HG02798 (cell line): ENCODE measurements at regions not wholly inside any gene's neighbourhood (a gene's known extent, or its start where the extent isn't known, plus 50 kb on each side); places are given as distances from the start of the nearest gene placed in this dataset.

ENCODE experiments used
- ATAC-seq: cut with Tn5 transposase; IDR thresholded peaks from one replicate; pipeline ENCODE4 v1.9.1; 2021; ENCODE audit warnings: mild to moderate bottlenecking; ENCODE audit not compliant: unreplicated experiment, poor library complexity

DNA sequence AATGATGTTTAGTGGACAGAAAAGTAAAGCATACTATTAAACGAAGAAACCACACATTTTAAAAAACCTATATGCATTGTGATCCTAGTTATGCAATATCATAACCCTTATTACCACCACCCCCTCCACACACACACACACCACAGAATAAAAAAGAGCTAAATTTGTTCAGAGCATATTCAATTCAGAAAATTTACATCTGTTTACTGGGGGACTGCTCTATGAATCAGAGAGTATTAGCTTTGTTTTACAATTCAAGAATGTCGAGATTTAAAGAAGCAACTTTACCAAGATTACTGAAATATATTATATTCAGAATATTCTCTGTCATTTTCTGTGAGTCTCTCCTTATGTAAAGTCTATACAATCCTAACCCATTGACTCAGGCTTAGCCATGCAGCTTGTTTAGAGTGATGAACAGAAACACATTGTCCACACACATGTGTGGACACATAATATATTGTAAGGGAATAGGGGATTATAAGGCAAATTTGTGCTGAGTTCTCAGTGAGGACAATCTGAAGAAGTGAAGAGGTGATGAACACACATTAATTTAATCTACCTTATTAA lies 369.6 kb upstream of the MARCKS start:
- no peak for ATAC-seq

GRCh38 chr6:113488061-113488460 lies 369.1 kb upstream of the MARCKS start:
- no peak for ATAC-seq

GRCh38 chr6:113488812-113489685 lies 368.1 kb upstream of the MARCKS start:
- ATAC-seq, result no peak

DNA sequence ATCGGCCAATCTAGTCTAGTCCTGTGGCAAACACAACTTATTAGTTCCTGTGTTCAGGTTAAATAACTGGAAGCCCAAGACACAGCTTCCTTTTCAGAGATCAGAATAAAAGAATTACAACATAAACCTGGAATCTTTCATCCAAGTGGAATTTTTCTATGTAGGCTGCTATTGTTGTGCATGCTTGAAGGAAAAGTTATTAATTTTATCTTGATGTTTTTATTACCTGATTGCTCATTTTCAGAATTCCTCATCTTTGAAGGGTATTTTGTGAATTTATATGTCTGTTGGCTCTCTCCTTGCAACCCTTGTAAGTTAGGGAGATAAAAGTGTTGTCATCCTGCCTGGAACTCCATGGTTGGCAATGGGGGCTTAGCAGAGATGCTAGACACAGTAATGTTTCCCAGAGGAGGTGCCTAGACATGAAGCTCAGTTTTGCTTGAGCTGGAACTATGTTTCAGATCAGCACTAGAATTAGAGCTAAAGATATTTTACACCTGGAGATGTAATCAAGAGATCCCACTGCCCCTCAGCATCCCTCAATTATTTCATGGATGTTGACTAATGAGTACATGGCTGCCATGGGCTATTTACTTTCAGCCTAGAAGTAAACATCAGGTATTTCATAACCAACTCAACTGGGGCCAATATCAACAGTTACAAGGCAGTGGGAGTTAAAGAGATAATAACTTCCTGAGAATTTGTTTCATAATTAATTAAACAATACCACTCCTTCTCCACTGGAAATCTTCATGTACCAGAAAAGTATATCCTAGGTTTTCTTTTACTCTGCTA lies 367.0 kb upstream of the MARCKS start:
- ATAC-seq, result no peak

GRCh38 chr6:113491376-113491775 lies 365.8 kb upstream of the MARCKS start:
- no peak for ATAC-seq

DNA sequence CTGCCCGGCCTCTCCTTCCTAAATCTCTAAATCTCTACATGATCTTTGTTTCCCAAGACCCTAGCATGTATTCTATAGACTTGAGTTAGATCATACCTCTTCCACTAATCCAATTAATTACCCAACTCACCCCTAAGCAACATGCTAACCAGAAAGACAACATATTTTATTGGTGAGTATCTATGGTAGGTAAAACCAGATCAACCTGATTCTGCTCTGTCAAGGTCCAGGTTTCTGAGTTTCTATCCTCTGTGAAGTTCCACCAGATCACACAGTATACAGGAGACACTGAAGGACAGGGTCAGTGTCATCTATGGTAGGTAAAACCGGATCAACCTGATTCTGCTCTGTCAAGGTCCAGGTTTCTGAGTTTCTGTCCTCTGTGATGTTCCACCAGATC lies 363.2 kb upstream of the MARCKS start:
- no peak for ATAC-seq

GRCh38 chr6:113495521-113495920 lies 361.6 kb upstream of the MARCKS start:
- no peak for ATAC-seq

- no peak for ATAC-seq
Observed at GRCh38 chr6:113496166-113496565, 361.0 kb upstream of the MARCKS start.

DNA sequence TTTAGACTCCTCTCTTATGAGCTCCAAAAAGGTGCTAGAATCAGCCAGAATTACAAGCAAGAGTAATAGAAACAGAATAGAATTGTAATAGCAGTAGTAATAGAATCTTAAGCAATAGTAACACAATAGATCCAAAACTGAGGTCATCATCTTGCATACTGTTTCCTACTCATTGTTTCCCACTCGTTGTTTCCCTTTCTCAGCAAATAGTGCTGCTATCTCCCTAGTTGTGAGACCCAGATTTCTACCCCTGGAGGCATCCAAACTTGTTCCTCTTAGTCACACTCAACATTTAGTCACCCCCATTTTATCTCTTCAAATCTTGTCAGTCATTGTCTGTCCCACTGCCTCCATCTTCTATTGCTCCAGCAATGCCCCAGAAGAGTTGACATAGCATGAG lies 356.9 kb upstream of the MARCKS start:
- ATAC-seq, result no peak

GRCh38 chr6:113505084-113505699 lies 352.0 kb upstream of the MARCKS start:
- no peak for ATAC-seq

- ATAC-seq, result no peak
Observed at GRCh38 chr6:113508249-113508648, 348.9 kb upstream of the MARCKS start.

- no peak for ATAC-seq
Observed at GRCh38 chr6:113511100-113511499, 346.0 kb upstream of the MARCKS start.

DNA sequence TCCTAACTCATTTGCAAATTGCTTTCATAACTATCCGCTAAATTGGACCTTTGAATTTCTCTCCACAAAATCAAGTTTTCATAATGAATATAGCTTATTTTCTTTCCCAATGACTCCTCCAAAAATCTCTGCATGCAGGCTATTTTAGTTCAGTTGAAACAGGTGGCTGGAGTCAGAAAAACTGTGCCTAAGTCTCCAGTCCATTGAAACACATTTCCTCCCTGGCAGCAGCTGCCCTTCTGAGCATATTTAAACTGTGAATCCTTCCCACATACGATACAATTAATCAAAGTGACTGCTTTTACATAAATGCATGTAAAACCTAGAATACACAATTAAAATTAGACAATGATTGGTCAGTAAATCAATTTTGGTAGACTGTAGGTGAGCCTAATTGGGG lies 344.6 kb upstream of the MARCKS start:
- no peak for ATAC-seq

DNA sequence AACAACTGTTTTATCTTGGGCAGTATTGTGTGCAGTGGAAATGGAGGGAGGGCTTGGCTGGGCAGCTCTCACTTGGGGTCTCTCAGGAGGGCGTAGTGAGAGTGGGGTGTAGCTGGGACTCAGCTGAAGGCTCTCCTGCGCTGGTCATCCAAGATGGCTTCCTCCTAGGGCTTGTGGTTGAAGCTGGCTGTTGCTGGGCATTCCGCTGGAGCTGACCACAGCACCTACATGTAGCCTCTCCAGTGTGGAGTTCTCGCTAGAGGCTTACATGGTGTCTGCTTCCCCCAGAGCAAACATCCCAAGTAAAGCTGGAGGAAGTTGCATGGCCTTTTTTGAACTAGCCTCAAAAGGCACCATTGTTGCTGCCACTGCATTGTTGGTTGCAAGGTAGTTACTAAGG lies 344.1 kb upstream of the MARCKS start:
- no peak for ATAC-seq

DNA sequence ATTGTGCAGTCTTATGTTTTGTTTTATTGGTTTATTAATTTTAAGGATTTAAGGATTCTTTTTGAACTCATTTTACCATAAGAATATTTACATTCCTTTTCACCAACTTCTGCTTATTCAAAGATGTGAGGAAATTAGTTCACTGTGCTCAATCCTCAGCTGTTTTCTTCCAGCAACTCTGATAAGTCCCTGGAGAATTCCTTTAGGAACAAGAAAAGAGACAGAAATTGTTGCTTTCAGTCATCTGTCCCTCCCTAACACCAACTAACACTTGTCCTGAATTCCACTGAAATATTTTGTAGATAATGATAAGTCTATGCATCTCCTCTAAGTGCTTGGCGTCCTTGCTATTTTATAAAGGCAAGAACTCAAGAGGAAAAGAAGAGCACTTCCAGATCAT lies 334.8 kb upstream of the MARCKS start:
- no peak for ATAC-seq

DNA sequence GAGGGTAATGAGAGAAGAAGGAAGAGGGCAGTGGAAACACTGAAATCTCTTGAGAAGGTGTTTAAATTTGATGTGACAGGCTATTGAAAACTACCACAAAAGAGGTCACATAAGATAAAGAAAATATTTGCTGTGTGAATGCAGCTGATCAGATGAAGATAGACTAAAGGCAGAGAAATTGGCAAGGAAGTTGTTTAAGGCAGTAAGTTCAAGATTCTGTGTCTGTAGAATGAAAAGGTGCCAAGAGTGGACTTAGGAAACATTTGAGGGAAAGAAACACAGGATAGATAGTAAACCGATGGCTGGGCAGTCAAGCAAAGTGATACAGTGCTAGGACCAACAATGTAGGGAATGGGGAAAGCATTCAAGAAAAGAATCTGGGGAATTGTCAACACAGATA lies 332.3 kb upstream of the MARCKS start:
- ATAC-seq, result no peak

DNA sequence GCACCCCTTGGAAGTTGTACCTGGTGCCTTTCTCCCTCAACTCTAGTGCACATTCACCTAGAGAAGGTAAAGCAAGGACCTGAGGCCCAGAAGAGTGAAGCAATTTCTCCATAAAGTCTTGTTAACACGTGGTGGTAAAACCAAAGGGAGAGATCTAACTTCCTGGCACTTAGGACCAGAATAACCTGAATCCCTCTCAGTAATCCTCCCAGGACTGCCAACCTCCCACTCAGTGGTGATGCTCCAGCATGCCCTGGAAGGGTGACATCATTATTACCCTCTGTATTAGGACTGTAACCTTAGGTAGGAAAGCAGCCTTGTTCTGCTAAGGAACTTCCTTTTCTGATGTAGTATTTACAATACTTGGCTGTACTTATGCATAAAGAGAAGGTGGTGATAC lies 330.6 kb upstream of the MARCKS start:
- no peak for ATAC-seq

DNA sequence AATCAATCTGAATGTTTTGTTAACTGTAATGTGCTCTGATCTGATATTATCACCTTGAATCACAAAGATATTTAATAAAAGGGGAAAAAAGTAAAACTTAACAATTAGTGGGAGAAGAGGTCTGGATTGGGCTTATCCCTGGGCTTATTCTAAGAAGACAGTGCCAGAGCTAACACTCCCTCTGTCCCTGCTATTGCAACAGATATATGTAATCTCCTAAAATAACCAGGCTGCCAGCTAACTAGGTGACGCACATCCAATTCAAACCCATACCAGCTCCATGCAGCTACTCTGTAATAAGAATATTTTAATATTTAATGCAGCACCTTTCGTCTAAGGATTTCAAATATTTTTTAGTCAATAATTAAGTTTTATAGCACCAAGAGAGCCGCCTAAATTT lies 330.1 kb upstream of the MARCKS start:
- ATAC-seq, result no peak

GRCh38 chr6:113528111-113528510 lies 329.0 kb upstream of the MARCKS start:
- ATAC-seq, result no peak

DNA sequence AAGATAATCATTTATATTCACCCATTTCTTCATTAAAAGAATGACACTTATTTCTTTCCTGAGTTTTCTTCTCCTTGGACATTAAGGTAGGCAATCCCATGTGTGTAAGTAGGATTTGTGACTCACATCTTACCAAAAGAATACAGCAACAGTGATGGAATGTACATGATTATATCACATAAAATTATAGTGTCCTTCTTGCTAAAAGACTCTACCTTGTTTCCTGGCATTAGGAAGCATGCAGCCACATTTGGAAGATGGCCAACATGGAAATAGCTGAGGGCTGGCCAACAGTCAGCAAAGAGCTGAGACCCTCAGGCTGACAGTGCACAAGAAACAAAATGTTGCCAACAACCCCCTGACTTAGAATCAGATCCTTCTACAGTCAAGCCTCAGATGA lies 327.9 kb upstream of the MARCKS start:
- no peak for ATAC-seq

DNA sequence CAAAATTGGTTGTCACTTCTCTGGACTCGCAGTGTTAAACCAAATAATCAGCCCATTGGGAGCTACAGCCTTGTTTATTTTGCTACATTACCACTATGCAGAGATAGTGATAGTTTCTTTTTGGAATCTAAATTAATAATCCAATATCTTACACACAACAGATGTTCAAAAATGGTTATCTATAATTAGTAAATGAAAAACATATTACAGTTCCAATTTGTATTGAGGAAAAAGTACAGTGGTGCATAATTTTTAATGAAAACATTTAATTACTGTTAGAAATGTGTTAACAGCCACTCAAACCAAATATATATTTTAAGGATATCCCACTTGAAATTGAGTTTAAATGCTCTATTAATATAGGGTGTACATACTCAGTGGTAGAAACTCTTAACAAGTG lies 327.3 kb upstream of the MARCKS start:
- ATAC-seq, result no peak
